ENCODE measurements at regions not wholly inside any gene's neighbourhood (a gene's known extent, or its start where the extent isn't known, plus 50 kb on each side); places are given as distances from the start of the nearest gene placed in this dataset.

- TF ChIP-seq REST (IDR thresholded peaks at IDR 0.05; ENCODE audit: insufficient replicate concordance, low read depth) (no peak), POLR2AphosphoS5 (IDR thresholded peaks at IDR 0.05; ENCODE audit: low read depth) (no peak), CTCF (IDR thresholded peaks at IDR 0.05; ENCODE audit: insufficient read depth, low read length) (no peak), GABPA (IDR thresholded peaks at IDR 0.05; ENCODE audit: low read depth) (no peak), SPI1 (IDR thresholded peaks at IDR 0.05; ENCODE audit: borderline replicate concordance, low read depth) (no peak)
Measured at GRCh38 chr5:87076411-87076810, 191.3 kb upstream of the RASA1 start.

All from HL-60 (cell line).